ENCODE measurements at regions not wholly inside any gene's neighbourhood (a gene's known extent, or its start where the extent isn't known, plus 50 kb on each side); places are given as distances from the start of the nearest gene placed in this dataset.

DNA sequence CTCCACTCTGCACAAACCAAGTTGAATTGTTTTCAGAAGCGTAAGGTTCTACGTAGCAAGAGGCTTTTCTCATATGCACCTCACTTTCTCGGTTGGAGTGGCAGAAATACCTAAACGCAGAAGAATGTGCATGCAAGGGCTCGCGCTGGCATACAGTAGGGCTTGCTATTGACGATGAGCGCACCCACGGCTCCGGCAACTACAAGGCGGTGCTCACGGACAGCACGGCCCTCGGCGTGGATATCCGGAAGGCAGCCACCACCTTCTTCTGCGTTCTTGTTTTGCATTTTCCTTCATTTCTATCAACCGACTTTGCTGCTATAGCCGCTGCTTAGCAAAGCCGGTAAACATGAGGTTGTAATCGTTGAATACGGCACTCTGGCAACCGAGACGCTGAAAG lies 51.1 kb upstream of the UBE3C start:
- TF ChIP-seq, protein P1, sequence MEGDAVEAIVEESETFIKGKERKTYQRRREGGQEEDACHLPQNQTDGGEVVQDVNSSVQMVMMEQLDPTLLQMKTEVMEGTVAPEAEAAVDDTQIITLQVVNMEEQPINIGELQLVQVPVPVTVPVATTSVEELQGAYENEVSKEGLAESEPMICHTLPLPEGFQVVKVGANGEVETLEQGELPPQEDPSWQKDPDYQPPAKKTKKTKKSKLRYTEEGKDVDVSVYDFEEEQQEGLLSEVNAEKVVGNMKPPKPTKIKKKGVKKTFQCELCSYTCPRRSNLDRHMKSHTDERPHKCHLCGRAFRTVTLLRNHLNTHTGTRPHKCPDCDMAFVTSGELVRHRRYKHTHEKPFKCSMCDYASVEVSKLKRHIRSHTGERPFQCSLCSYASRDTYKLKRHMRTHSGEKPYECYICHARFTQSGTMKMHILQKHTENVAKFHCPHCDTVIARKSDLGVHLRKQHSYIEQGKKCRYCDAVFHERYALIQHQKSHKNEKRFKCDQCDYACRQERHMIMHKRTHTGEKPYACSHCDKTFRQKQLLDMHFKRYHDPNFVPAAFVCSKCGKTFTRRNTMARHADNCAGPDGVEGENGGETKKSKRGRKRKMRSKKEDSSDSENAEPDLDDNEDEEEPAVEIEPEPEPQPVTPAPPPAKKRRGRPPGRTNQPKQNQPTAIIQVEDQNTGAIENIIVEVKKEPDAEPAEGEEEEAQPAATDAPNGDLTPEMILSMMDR (IDR thresholded peaks at IDR 0.05 in 8 of 11, conservative IDR thresholded peaks at IDR 0.05 in 3 of 11): no peak
- TF ChIP-seq POLR2A (IDR thresholded peaks at IDR 0.05): no peak

Measured in spleen (tissue), 7 donors.